ENCODE measurements at regions not wholly inside any gene's neighbourhood (a gene's known extent, or its start where the extent isn't known, plus 50 kb on each side); places are given as distances from the start of the nearest gene placed in this dataset.

DNA sequence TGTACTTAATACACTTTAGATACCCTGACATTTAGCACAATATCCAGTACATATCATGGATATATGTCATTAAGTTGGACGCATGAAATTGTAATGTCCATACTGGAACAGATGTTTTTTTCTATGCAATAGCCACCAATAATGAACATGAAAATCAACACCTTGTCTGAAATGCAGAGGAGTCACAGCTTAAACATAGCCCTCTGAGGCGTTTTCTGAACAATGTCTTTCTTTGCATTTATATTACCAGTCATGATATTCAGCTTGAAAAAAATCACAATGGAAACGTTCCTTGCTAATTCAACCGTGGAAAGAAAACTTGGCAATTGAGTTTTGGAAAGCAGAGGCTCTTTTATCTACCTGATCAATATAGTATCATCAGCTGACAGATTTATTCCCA lies 86.7 kb upstream of the COL11A1 start:
- TF ChIP-seq POLR2A (IDR thresholded peaks at IDR 0.05; ENCODE audit: low read length) (no peak), GATA1 (IDR thresholded peaks at IDR 0.05; ENCODE audit: low read depth, low read length) (no peak)
- DNase-seq = no peak

DNA sequence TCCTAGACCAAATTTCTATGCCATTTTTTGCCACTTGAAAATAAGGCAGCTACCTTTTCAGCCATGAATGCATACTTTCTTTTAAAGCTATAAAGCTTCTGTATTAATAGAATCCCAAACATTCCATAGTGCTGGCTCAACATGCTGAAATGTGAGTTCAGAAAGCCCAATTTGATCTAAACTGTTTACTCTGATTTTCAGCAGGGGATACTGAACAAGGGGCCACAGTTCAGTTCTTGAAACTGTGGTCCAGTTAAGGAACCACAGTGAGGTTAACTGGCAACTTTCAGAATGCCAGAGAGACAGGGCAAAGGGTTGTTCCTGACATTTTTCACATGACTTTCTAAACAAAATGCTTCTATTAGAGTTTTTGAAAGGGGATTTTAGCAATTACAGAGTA lies 85.7 kb upstream of the COL11A1 start:
- DNase-seq = no peak
- TF ChIP-seq POLR2A (IDR thresholded peaks at IDR 0.05; ENCODE audit: low read length) = no peak
- TF ChIP-seq GATA1 (IDR thresholded peaks at IDR 0.05; ENCODE audit: low read depth, low read length) = no peak

DNA sequence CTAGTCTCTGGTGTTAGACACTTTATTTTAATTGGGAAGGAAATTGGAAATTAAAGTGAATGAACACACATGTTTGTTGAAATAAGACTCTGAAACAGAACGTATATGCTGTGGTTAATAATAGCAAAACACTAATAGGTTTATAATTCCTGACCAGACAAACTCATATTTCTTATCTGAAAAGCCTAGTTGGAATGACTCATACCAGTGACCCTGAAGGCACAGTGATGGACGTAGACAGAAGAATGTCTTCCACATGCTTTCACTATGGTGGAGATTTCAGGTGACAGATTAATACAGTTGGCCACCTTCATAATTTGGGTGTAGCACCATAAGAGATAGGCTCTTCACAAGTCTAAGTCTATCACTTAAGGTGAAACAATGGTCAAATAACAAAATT lies 83.0 kb upstream of the COL11A1 start:
- no peak for DNase-seq
- TF ChIP-seq GATA1 (IDR thresholded peaks at IDR 0.05; ENCODE audit: low read depth, low read length) (no peak), POLR2A (IDR thresholded peaks at IDR 0.05; ENCODE audit: low read length) (no peak)

DNA sequence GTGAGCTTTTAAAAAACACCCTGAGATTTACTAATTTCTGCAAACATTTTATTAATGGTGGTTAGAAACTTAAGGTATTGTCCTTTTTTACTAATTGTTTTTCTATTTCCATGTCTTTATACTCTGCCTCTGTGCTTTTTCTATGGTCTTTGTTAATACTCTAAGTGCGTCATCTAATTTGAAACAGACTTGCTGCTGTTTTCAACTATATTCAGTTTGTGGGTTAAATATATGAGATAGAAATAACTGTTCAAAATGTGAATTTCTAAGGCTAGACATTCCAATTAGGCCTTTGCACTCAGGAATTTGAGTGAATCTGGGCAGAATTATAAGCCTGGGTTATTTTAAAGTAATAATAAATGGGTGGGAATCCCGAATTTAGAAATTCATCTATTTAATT lies 82.4 kb upstream of the COL11A1 start:
- TF ChIP-seq GATA1 (IDR thresholded peaks at IDR 0.05; ENCODE audit: low read depth, low read length) (no peak), POLR2A (IDR thresholded peaks at IDR 0.05; ENCODE audit: low read length) (no peak)
- DNase-seq = no peak

DNA sequence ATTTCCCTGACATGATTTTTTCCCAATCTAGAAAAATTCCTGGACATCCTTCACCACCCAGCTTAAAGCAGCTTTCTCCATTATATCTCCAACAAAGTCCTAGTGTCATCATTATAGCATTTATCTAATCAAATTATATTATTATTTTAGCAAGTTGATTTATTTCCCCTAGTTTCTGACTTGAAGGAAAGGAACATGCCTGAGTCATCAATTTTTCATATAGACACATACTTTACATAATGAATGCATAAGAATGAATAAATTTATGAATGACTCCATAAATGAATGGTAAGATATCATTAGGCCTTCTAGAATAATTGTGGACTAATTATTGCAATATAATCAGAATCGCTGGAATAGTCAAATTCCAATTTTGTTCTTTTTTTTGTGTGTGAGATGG lies 79.4 kb upstream of the COL11A1 start:
- no peak for DNase-seq
- TF ChIP-seq GATA1 (IDR thresholded peaks at IDR 0.05; ENCODE audit: low read depth, low read length) = no peak
- no peak for TF ChIP-seq POLR2A (IDR thresholded peaks at IDR 0.05; ENCODE audit: low read length)

DNA sequence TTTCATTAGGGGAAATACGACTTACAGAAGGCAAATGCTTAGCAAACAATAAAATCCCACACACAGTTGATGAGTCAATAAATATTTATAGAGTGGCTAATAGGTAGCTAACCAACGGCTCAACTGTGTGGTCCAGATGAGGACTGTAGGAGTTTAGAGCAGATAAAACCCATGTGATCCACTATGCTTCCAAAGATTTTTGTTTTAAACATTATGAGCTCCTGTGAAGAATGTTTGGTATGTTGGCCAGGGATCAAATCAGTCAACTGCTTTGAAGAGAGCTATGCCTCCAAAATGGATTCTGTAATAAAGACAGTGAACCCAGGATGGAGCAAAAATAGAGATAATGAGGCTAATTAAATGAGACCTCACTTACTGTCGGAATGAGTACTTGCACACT lies 72.3 kb upstream of the COL11A1 start:
- DNase-seq = no peak
- TF ChIP-seq POLR2A (IDR thresholded peaks at IDR 0.05; ENCODE audit: low read length) = no peak
- no peak for TF ChIP-seq GATA1 (IDR thresholded peaks at IDR 0.05; ENCODE audit: low read depth, low read length)

DNA sequence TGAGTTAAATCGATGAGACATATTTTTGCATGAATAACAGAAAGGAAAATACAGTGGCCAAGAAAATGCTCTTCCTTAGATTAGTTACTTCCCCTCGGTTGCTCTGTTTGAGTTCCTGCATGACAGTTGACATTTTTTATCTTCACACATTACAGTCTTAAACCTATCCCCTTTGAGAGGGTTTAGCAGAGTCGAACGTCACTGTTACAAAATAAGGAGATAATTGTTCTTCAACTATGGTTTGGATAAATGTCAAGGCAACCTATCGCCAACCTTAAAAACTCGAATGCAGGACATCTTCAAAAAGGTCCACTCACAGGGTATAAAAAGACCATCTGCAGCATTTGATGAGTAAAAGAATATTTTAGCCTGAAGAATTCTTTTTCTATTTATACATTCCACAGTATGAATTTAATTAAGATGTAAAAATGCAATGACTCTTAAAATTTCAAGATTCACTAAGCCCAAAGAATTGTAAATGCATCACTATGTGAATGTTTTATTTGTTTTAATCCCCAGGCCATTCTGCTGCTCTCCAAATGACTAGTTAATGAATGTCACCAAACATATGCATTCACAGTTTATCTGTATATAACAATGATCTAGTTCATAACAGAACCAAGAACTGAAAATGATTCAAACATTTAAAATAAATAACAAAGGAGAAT lies 68.9 kb upstream of the COL11A1 start:
- DNase-seq = no peak

DNA sequence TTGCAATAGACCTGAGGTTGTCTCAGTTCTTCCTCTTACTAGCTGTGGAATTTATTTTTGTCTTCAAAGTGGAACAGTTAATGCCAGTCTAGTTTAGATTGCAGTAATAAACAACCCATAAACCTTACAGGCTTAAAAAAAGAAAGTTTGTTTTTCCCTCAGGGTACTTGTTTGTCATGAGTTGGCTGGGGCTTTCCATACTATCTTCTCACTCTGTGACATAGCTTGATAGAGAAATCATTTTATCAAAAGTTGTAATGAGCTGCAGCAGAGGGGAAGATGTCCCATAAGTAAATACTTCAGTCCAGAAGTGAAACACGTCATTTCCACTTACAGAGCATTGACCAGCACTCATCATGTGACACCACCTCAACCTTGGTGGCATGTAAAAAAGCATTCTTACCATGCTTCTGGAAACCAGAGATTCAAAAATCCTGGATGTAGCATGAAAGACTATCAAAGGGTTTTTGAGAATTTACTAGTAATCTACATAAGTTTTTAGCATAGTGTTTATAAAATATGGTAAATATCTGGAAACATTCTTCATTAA lies 62.8 kb upstream of the COL11A1 start:
- TF ChIP-seq POLR2A (IDR thresholded peaks at IDR 0.05; ENCODE audit: low read length) = no peak
- TF ChIP-seq GATA1 (IDR thresholded peaks at IDR 0.05; ENCODE audit: low read depth, low read length) = no peak
- DNase-seq = no peak

More for the DNA sequence above, 68.9 kb upstream of the COL11A1 start:
- TF ChIP-seq POLR2A (IDR thresholded peaks at IDR 0.05; ENCODE audit: low read length) = no peak
- TF ChIP-seq GATA1 (IDR thresholded peaks at IDR 0.05; ENCODE audit: low read depth, low read length) = no peak

DNA sequence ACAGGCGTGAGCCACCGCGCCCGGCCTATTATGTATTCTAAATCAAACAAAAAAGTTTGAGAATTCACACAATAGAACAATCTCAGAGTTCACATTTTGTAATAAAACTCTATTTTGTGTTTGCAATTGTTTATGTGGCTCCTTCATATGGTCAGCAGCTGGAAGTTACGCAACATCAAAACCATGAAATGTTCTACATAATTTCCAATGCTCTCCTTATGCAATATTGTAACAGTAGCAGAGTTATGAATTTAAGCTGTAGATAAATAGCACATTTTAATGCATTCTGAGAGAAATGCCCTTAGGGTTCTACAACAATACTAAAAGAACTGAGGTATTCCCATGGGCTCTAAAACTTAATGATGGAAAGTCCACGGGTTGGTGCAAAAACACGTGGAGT lies 62.3 kb upstream of the COL11A1 start:
- TF ChIP-seq POLR2A (IDR thresholded peaks at IDR 0.05; ENCODE audit: low read length) (no peak), GATA1 (IDR thresholded peaks at IDR 0.05; ENCODE audit: low read depth, low read length) (no peak)

DNA sequence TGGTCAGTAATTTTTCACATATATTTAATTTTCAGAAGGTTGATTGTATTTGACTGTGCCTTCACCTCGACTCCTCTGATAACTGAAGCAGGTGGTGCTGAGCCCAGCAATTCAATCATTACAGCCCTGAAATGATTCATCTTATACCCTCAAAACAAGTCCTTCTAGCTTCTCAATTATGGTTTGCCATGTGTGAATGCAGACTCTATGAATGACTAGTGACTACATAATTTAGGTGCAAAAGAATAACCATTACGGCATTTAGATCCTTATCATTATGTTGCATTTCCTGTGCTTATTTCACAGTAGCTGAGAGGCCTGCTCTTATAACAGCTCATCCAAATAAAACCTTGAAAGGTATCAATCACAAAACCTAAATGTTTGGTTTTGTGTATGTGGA lies 54.0 kb upstream of the COL11A1 start:
- DNase-seq = no peak
- TF ChIP-seq GATA1 (IDR thresholded peaks at IDR 0.05; ENCODE audit: low read depth, low read length) = no peak
- no peak for TF ChIP-seq POLR2A (IDR thresholded peaks at IDR 0.05; ENCODE audit: low read length)

More for the DNA sequence above, 62.3 kb upstream of the COL11A1 start:
- DNase-seq = no peak

DNA sequence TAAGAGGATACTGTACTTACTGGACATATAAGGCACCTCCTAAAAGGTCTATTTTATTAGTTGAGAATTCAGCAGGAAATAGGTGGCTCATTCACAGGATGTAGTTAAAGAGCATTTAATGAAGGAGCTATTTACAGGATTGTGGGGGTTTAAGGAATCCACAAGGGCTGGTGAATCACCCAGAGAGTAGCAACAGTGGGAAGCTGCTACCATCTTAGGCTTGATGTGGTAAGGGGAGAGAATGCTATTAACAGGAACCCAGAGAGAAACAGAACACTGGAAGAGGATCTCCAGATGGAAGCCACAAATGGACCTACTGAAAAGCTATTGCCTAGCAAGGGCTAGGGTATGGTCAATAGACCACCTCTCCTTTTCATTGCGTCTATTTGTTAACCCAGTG lies 52.0 kb upstream of the COL11A1 start:
- TF ChIP-seq POLR2A (IDR thresholded peaks at IDR 0.05; ENCODE audit: low read length) = no peak
- no peak for TF ChIP-seq GATA1 (IDR thresholded peaks at IDR 0.05; ENCODE audit: low read depth, low read length)
- DNase-seq = no peak
